T-helper 2 cell treated with Interferon-gamma antibody and Interleukin-4, amounts not matched to agents 100 ng/mL and 5 ng/mL, for 36 hours (primary cell): ENCODE measurements at regions not wholly inside any gene's neighbourhood (a gene's known extent, or its start where the extent isn't known, plus 50 kb on each side); places are given as distances from the start of the nearest gene placed in this dataset.
"Not testable (repeated sequence)": the region's sequence is repeated elsewhere in the genome, so short reads cannot be mapped to it uniquely, and the experiment has no call there.

Experiments used
- intact Hi-C: fragments of 100-400 bp; cut with micrococcal nuclease; formaldehyde crosslinking; loops from one replicate; pipeline ENCODE4 v1.15.1; 2023

DNA sequence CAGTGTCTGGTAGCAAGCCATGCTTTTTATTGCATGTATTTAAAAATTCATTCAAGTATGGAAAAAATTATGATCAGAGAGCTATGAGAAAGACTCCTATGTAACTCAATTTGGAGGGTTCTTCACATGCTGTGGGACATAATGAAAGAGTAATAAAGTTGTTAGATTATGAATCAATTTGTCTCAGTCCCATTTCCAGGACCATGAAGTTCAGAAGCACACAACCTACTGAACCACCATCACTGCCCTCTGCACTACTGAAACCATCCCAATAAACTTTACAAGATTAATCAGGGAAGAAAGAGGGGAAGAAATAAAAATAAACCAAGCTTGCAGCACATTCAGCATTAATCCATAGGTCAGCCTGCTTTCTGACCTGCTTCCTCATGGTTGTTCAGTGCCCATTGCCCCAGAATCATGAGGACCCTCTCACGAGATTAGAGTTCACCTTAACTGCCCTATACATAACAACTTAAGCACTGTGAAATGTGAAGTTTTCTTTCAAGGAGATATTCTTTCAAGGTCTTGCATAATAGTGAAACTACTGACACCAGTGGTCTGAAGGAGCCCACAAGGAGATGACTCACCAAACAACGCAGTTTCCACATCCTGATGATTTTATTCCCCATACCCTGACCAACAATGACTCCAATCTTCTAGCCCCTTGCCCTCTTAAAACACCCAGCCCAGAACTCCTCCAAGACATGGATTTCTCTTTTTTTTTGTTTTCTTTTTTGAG, 171.5 kb upstream of the ADCY1 start:
- intact Hi-C loops: no loop called here

DNA sequence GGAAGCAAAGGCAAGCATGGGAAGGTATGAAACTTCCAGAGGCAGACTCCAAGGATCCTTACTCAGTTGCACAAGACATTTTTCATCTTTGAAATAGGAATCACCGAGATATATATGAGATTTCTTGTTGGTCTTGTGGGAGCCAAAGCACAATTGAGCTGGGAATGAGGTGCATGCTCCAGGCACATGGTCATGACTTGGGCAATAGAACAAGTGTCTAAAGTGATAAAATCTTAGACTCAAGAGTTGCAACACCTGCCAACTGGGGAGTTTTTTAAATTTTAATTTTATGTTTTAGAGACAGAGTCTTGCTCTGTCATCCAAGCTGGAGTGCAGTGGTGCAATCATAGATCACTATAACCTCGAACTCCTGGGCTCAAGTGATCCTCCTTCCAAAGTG, 169.5 kb upstream of the ADCY1 start:
- intact Hi-C loops: no loop called here

DNA sequence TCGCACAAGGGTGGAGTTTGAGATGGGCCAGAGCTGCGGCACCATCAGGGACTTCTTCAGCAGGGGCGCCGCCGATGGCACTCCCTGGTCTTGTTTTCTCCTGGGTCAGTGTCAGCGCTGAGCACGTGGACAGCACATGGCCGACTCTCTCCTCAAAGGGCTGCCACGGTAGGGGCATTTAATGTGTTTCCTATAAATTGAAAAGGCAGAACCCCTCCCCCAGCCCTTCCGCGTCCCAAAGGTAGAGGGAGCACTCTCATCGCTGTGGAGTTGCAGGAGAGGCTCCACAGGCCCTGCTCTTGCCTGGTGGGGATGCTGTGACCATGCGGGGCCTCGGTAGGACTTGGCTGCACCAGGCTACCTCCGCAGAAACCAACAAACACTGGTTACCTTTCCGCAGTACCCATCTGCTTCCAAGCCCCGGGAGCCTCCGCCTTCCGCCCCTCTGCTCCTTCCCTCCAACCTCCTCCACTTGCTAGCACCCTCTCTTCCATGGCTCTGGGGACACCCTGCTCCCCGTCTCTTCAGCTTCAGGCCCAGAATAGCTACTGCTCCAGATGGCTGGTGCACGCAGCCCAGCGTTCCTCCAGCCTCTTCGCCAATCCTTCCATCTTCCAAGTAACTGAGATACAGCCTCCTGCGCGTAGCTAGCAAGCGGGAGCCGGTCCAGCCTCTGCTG, 166.3 kb upstream of the ADCY1 start:
- intact Hi-C loops: no loop called here

DNA sequence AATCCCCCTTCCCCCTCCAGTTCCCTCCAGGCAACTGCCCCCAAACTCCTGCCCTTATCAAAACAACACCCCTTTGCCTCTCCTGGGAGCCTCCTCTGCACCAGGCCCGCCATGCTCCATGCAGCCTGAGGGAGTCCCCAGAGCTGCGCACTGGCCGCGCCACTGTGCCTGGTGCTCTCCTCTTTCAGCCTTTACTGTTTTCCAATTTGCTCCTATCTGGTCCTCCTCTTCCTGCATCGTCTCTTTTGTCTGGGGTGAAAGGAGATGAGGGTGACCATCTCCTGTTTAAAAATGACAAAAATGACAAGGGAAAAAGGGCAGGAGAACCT, 165.8 kb upstream of the ADCY1 start:
- intact Hi-C loops: no loop called here

DNA sequence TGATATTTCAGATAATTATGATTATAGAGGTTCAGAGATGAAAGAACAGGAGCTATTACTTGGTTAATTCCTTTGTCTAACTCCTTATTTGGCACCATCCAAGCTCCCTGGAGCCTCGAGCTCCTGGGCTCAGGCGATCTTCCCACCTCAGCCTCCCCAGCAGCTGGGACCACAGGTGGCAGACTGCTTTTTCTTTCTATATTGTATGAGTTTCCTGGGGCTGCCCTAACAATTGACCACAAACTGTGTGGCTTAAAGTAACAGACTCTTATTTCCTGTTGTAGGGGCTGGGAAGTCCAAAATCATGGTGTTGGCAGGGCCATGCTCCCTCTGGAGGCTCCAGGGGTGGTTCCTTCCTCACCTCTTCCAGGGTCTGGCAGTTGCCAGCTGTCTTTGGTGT, 163.3 kb upstream of the ADCY1 start:
- intact Hi-C loops: no loop called here

DNA sequence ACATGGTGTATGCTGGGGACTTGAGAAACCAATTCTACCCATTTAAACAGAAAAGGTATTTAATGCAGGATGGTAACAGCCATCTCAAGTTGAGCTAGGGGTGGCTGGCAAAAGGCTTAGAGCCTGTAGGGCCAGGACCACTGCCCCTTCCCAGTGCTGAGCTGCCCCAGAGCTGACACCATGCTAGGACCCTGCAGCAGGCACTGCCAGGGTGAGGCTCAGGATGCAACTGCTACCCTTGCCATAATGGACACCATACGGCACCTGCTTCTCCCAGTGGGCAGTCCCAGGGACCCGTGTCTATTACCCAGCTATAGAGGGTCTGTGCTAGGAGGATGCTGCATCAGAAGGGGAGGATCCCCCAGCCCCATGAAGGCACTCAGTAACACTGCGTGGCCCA, 160.7 kb upstream of the ADCY1 start:
- intact Hi-C loops: no loop called here

DNA sequence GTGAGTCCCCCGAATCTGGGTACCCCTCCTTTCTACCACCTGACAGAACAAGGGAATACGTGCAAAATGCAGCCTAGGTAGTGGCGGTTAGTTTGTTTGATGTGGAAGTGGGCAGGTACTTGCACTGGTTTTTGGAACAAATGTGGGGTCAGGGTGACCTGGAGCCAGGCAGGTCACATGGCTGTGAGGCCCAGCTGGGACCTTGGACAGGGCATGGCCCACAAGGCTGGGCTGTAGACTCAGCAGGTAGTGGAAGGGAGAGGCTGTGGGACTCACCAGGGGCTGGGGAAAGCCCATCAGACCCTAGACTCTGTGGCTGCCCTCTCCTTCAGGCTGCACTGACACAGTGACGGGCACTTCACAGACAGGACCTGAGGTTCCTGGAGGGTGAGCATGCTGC, 159.9 kb upstream of the ADCY1 start:
- intact Hi-C loops: no loop called here

DNA sequence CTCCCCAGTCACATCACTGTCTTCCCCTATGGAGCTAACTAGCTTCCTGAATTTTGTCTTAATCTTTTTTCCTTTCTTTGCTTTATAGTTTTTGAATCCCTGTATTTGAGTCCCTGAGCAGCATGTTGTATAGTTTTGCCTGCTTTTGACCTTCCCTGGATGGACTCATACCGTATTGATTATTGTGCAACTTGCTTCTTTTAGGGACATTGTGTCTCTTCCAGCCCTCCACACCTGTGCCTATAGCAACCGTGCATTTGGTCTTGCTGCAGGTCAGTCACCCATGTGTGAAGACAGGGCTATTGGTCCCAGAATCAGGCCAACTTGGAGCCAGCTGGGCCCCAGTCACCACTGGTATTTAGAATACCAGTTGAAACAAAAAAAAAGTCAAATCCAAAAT, 158.9 kb upstream of the ADCY1 start:
- intact Hi-C loops: no loop called here

DNA sequence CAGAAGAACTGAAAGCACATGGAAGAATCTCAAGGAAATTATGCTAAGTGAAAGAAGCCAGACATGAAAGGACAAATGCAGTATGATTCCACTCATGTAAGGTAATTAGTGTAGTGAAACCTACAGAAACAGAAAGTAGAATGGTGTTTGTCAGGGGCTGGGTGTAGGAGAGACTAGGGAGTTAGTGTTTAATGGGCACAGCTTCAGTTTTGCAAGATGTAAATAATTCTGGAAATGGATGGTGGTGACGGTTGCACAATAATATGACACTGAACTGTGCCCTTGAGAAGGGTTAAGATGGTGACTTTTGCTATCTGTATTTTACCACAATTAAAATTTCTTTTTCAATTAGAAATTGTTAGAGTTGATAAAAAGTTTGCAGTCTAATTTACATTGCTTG, 157.3 kb upstream of the ADCY1 start:
- intact Hi-C loops: no loop called here

DNA sequence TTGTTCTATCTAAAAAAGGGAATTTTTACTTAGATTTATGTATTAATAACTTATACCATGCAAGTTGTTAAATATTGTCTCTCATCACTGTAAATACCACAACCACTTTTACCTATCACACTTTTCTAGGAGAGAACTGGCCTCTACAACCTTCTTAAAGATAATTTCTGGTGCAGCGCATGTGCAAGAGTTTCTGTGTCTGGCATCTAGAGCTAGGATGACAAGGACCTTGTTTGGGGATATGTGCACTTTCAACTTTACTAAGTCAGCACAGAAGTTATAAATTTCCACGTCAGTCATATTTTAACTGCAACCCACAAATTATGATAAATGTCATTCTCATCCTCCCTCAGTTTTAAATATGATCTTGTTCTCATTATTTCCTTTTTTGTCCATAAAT, 156.9 kb upstream of the ADCY1 start:
- intact Hi-C loops: no loop called here

DNA sequence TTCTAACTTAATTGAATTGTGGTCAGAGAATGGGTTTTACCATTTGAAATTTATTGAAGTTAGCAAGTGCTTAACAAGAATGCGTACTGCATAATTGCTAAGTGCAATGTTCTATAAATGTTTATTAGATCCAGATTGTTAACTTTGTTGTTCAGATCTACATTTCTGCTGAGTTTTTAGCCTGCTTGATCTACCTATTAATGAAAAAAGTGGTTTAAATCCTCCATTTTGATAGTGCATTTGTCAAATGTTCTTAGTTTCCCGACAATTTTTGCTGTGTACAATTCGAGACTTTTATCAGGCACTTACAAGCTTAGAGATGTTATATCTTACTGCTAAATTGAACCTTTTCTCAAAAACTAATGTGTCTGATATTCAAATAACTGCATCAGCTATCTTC, 156.4 kb upstream of the ADCY1 start:
- intact Hi-C loops: no loop called here

DNA sequence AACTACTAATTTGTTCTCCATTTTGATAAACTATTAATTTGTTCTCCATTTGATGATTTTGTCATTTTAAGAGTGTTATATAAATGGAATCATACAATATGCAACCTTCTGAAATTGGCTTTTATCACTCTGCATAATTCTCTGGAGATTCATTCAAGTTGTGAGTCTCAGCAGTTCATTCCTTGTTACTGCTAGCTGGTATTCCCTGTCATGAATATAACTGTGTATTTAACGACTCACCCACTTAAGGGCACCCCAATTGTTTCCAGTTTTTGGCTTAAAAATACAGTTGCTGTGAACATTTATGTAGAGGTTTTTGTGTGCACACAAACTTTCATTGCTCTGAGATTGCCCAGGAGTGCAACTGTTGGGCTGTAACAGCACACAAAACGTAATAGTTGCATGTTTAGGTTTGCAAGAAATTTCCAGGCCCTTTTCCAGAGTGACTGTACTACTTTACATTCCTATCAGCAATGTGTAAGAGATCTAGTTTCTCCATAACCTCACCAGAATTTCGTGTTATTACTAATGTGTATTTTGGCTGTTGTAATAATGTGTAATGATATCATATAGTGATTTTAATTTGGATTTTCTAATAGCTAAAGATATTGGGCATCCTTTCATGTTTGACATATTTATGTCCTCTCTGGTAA, 153.2 kb upstream of the ADCY1 start:
- intact Hi-C loops: no loop called here

DNA sequence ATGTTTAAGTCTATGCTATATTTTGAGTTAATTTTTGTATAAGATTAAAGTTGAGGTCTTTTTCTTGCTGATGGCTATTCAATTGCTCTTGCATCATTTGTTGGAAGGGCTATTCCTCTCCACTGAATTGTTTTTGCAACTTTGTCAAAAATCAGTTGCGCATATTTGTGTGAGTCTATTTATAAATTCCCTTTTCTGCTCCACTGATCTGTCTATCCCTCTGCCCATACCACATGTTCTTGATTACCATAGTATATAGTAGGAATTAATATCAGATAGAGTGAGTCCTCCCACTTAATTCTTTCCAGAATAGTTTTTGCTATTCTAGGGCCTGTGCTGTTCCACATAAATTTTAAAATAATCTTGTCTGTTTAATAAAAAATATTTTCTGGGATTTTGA, 152.4 kb upstream of the ADCY1 start:
- intact Hi-C loops: no loop called here

DNA sequence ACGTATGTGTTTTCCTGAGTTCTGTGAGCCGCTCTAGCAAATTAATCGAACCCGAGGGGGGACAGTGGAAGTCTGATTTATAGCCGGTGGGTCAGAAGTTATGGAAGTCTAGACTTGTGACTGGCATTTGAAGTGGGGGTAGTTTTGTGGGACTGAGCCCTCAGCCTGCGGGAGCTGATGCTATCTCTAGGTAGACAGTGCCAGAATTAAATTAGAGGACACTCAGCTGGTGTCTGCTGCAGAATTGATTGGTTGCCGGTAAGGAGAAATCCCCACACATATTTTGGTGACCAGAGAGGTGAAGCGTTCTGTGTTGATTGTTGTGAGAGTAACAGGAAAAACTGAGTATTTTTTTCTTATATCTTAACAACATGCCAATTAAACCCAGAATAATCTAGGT, 143.8 kb upstream of the ADCY1 start:
- intact Hi-C loops: no loop called here

DNA sequence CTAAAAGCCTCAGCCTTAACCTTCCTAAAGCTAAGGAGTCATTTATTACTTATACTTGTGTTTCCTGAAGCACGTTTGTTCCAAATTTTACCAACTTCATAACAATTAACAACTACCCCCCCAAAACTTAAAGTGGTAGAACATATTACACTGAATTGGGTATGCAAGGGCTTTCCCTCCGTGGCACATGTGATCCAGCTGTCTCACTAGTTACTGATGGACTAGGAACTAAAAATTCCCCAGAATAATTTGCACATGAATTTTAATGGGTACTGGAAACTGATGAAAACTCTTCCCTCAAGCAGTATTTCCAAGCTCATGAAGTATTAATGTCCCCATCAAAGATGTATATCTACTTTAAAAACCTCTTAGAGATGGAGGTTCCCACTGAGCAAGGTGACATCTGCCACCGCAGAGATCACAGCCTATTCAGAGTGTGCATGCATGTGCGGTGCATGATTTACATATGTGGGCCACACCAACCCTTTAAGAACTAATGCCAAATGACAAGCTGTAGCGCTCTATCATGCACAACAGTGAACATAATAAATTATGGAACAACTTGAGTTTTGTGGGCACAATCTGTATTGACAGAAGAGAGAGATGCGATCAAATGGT, 139.9 kb upstream of the ADCY1 start:
- intact Hi-C loops: no loop called here

DNA sequence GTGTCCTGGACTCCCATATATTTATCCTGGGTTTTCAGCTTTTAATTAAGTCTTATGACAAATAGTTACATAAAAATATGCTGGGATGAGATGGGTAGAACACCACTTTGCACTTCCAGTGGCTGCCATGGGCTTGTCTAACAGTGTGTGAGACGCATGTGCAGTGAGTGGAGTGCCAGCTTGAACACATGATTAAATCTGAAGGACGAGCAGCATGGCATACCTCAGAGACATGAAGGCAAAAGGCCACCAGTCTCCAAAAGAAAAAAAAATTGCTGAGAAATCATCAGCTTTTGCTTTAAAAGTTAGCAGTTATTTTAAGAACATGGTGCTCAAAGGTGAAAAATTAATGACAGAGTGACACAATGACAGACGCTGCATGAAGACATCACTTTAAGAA, 139.0 kb upstream of the ADCY1 start:
- intact Hi-C loops: no loop called here

DNA sequence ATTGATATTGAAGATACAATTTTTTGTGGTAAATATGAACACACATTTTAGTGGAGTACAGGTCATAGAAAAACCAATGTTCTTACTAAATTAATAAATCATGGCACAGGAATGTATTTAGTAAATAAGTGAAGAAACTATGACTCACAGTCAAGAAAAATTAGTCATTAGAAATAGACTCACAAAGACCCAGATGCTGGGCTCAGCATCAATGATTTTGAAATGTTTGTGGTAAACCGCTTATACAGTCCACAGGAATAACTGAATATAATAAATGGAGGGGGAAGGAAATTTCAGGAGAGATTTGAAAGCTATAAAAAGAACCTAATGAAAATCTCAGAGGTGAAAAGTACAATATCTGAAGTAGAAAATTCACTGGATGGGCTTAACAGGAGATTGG, 138.3 kb upstream of the ADCY1 start:
- intact Hi-C loops: no loop called here

DNA sequence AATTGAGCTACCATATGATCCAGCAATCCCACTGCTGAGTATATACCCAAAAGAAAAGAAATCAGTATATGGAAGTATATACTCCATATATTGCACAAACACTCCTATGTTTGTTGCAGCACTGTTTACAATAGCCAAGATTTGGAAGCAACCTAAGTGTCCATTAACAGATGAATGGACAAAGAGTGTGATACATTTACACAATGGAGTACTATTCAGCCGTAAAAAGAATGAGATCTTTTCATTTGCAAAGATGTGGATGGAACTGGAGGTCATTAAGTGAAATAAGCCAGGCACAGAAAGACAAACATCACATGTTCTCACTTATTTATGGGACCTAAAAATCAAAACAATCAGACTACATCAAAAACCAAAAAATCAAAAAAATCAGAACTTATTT, 133.4 kb upstream of the ADCY1 start:
- intact Hi-C loops: not testable (repeated sequence)

DNA sequence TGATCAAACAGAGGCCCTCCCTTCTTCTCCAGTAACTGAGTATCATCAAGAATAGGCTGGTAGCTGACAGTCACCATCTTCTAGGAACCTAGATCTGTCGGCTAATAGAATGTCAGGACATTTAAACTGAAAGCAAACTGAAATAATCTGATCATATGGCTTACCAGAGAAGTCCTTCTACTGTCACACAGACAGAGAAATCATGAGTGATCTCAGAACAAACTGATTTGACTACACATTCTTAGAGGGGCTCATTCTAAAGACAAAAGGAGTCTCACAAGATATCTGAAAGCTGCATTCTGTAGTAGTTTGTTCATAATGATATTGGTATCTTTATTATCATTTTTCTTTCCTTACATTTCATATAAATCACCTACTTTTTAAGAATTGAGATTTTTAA, 130.9 kb upstream of the ADCY1 start:
- intact Hi-C loops: no loop called here

DNA sequence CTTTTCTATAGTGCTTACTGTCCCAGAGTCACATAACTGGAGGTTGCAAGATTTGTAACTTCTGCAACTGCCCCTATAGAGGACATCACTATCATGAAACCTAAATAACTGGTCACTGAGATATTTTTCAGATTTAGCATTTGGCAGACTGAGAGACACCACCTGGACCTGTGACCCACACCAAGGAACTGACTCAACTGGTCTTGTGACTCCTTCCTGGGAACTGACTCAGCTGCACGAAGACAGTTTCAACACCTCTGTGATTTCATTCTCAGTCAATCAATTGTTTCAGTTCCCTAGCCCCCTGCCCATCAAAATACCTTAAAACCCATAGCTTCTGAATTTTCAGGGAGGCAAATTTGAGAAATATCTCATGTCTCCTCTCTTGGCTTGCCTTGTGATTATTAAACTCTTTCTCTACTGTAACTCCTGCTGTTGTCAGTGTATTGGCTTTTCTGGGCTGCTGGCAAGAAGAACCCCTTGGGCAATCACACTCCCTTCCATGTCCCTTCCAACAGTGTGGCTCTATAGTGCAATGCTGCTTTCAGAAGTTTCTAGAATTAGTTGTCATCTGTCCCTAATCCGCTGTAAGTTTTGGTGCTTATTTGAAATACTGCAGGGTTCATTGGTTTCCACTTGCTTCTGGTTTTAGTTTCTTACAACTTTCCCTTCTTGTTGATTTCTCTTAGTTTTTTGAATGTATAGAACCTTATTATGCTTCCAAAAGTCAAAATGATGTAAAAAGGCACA, 127.8 kb upstream of the ADCY1 start:
- intact Hi-C loops: no loop called here

DNA sequence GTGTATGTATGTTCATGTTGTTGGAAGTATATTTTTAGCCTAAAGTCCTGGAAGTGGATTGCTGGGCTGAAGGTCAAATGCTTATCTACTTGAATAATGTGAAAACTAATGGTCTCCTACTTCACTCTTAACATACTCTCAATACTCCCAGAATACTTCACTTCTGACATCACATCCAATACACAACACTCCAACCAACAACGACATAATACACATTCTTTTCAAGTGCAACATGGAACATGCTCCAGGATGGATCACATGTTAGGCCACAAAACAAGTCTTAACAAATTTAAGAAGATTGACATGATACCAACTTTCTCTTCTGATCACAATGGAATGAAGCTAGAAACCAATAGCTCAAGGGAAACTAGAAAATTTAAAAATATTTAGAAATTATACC, 126.9 kb upstream of the ADCY1 start:
- intact Hi-C loops: no loop called here
